Keratinocyte (primary cell): ENCODE measurements at regions not wholly inside any gene's neighbourhood (a gene's known extent, or its start where the extent isn't known, plus 50 kb on each side); places are given as distances from the start of the nearest gene placed in this dataset.

Experiments
- DNase-seq: peaks from one replicate; pipeline ENCODE4 v3.0.0-alpha.2; 2011; ENCODE audit warnings: low read depth, missing footprints, low spot score
- FAIRE-seq: peaks from 2 replicates; lab custom pipeline; 2011; peaks lifted over from hg19 to GRCh38; lab: Jason Lieb, UNC
- H2AFZ ChIP-seq: 2 replicates; pipeline ENCODE4 v1.6.0; 2012; ENCODE audit warnings: low read length, control low read depth, inconsistent platforms; ENCODE audit not compliant: control insufficient read depth
- H3K27ac ChIP-seq: 2 replicates; pipeline ENCODE4 v1.5.1; 2011; ENCODE audit warnings: low read length; ENCODE audit not compliant: control insufficient read depth, insufficient read depth
- H3K27me3 ChIP-seq: 3 replicates; pipeline ENCODE4 v1.6.0; 2011; ENCODE audit warnings: low read length; ENCODE audit not compliant: control insufficient read depth, insufficient read depth; ENCODE audit errors: extremely low read depth
- H3K36me3 ChIP-seq, 2 experiments: 2 replicates in 1 of 2; 3 replicates in 1 of 2; pipeline ENCODE4 v1.5.1; 2011; ENCODE audit warnings: low read length in 2 of 2, mild to moderate bottlenecking in 1 of 2; ENCODE audit not compliant: control insufficient read depth in 2 of 2, insufficient read depth in 2 of 2; ENCODE audit errors: extremely low read depth in 1 of 2
- H3K4me1 ChIP-seq: 3 replicates; pipeline ENCODE4 v1.5.1; 2011; ENCODE audit warnings: low read length; ENCODE audit not compliant: control insufficient read depth, insufficient read depth; ENCODE audit errors: extremely low read depth
- H3K4me2 ChIP-seq: 3 replicates; pipeline ENCODE4 v1.6.0; 2011; ENCODE audit warnings: low read depth, low read length; ENCODE audit not compliant: control insufficient read depth, insufficient read depth; ENCODE audit errors: extremely low read depth
- H3K4me3 ChIP-seq, 3 experiments: fragments of 200-600 bp in 1 of 3; sonication (generic) in 1 of 3; 2 replicates in 2 of 3; 3 replicates in 1 of 3; pipeline ENCODE4 v1.5.1; 2011 to 2016; ENCODE audit warnings: low read length in 3 of 3, mild to moderate bottlenecking in 3 of 3, control low read depth in 2 of 3, inconsistent platforms in 1 of 3, low read depth in 1 of 3, mixed read lengths in 1 of 3, mixed run types in 1 of 3, moderate library complexity in 1 of 3; ENCODE audit not compliant: control insufficient read depth in 2 of 3, insufficient read depth in 2 of 3; ENCODE audit errors: extremely low read depth in 1 of 3
- H3K79me2 ChIP-seq: 2 replicates; pipeline ENCODE4 v1.6.0; 2012; ENCODE audit warnings: low read length; ENCODE audit not compliant: control insufficient read depth, insufficient read depth
- H3K9ac ChIP-seq: 3 replicates; pipeline ENCODE4 v1.6.0; 2011; ENCODE audit warnings: low read length; ENCODE audit not compliant: control insufficient read depth, insufficient read depth; ENCODE audit errors: extremely low read depth
- H3K9me1 ChIP-seq: 3 replicates; pipeline ENCODE4 v1.6.0; 2011; ENCODE audit warnings: low read length; ENCODE audit not compliant: control insufficient read depth, insufficient read depth; ENCODE audit errors: extremely low read depth
- H3K9me3 ChIP-seq: 2 replicates; pipeline ENCODE4 v1.5.1; 2012; ENCODE audit warnings: low read depth, low read length; ENCODE audit not compliant: control insufficient read depth
- H4K20me1 ChIP-seq: 3 replicates; pipeline ENCODE4 v1.6.0; 2011; ENCODE audit warnings: low read length; ENCODE audit not compliant: control insufficient read depth, insufficient read depth; ENCODE audit errors: extremely low read depth
- EZH2 ChIP-seq: IDR thresholded peaks from one replicate; pipeline ENCODE4 v1.6.1; 2012; ENCODE audit warnings: inconsistent platforms, mild to moderate bottlenecking, low read length, moderate library complexity
- dilution Hi-C: fragments of 300-500 bp; cut with MboI; formaldehyde crosslinking; loops from one replicate; pipeline ENCODE4 v1.7.0; 2020; ENCODE audit warnings: low sequenced_read_pairs; ENCODE audit not compliant: extremely low pct_ligation_motif_present
- TF ChIP-seq, protein P1 (sequence below), 3 experiments: IDR thresholded peaks in 1 of 3; conservative IDR thresholded peaks in 1 of 3; optimal IDR thresholded peaks in 1 of 3; 2 replicates in 2 of 3; 3 replicates in 1 of 3; pipeline versions ENCODE3 to v1.5.1; 2011; ENCODE audit warnings: low read length in 3 of 3, mild to moderate bottlenecking in 3 of 3, moderate library complexity in 2 of 3, control low read depth in 1 of 3, inconsistent platforms in 1 of 3; ENCODE audit not compliant: insufficient read depth in 2 of 3; ENCODE audit errors: extremely low read depth in 1 of 3

- Histone ChIP-seq H4K20me1 (no peaks in the 10 kb centered on the region), H3K4me3 (no peak overlapping the region), H3K9me3 (no peaks in the 10 kb centered on the region), H3K4me1 (no peaks in the 10 kb centered on the region), H3K9ac (no peak overlapping the region), H3K27ac (no peak overlapping the region), H3K9me1 (no peaks in the 10 kb centered on the region), H3K27me3 (no peaks in the 10 kb centered on the region), H3K4me2 (no peak overlapping the region), H3K79me2 (no peaks in the 10 kb centered on the region), H2AFZ (no peak overlapping the region), H3K36me3 (no peaks in the 10 kb centered on the region)
- no peak for TF ChIP-seq EZH2
- TF ChIP-seq, protein P1, sequence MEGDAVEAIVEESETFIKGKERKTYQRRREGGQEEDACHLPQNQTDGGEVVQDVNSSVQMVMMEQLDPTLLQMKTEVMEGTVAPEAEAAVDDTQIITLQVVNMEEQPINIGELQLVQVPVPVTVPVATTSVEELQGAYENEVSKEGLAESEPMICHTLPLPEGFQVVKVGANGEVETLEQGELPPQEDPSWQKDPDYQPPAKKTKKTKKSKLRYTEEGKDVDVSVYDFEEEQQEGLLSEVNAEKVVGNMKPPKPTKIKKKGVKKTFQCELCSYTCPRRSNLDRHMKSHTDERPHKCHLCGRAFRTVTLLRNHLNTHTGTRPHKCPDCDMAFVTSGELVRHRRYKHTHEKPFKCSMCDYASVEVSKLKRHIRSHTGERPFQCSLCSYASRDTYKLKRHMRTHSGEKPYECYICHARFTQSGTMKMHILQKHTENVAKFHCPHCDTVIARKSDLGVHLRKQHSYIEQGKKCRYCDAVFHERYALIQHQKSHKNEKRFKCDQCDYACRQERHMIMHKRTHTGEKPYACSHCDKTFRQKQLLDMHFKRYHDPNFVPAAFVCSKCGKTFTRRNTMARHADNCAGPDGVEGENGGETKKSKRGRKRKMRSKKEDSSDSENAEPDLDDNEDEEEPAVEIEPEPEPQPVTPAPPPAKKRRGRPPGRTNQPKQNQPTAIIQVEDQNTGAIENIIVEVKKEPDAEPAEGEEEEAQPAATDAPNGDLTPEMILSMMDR (optimal IDR thresholded peaks at IDR 0.05 in 1 of 3, IDR thresholded peaks at IDR 0.05 in 1 of 3, conservative IDR thresholded peaks at IDR 0.05 in 1 of 3; ENCODE audit: extremely low read depth in 1 of 3, insufficient read depth in 2 of 3, low read length in 3 of 3): no peak
- DNase-seq (no peak), FAIRE-seq (no peak)
- dilution Hi-C loops: no loop called here
These were observed 619.5 kb upstream of the SMIM31 start for GRCh38 chr4:164134388-164134787.

DNA sequence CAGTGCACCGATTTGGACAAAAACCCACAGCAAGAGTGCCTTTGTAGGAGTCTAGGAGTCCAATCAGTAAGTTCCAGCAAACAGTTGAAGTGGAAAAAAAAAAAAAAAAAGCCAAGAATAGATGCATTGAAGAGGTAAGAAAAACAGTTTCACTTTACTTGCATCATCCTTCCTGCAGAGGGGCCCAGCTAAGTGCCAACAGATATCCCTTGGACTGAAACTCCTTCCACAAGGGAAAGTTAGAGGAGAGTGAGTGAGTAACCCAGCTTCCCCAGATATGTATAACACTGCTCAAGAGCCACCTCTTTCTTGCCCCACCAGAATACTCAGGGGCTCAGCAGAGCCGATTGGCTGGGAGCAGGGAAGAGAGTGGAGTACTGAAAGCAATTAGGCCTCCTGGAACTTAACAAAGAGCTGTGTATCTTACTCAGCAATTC is 617.7 kb upstream of the SMIM31 start:
- DNase-seq (no peak), FAIRE-seq (no peak)
- dilution Hi-C loops: no loop called here

More for the DNA sequence above, 617.7 kb upstream of the SMIM31 start:
- Histone ChIP-seq H3K9me3 (no peaks in the 10 kb centered on the region), H3K9ac (no peak overlapping the region), H3K36me3 (no peaks in the 10 kb centered on the region), H3K79me2 (no peaks in the 10 kb centered on the region), H4K20me1 (no peaks in the 10 kb centered on the region), H3K4me2 (no peak overlapping the region), H3K9me1 (no peaks in the 10 kb centered on the region), H3K4me3 (no peak overlapping the region), H2AFZ (no peak overlapping the region), H3K27me3 (no peaks in the 10 kb centered on the region), H3K27ac (no peak overlapping the region), H3K4me1 (no peaks in the 10 kb centered on the region)
- TF ChIP-seq, protein P1 (optimal IDR thresholded peaks at IDR 0.05 in 1 of 3, IDR thresholded peaks at IDR 0.05 in 1 of 3, conservative IDR thresholded peaks at IDR 0.05 in 1 of 3; ENCODE audit: extremely low read depth in 1 of 3, insufficient read depth in 2 of 3, low read length in 3 of 3): no peak
- no peak for TF ChIP-seq EZH2
